Astrocyte of the cerebellum (primary cell): ENCODE measurements at regions not wholly inside any gene's neighbourhood (a gene's known extent, or its start where the extent isn't known, plus 50 kb on each side); places are given as distances from the start of the nearest gene placed in this dataset.

Source experiments
- DNase-seq: peaks from one replicate; pipeline ENCODE4 v3.0.0-alpha.2; 2011; ENCODE audit warnings: low read depth
- H3K4me3 ChIP-seq: 2 replicates; pipeline ENCODE4 v1.5.1; 2011; ENCODE audit warnings: mild to moderate bottlenecking, low read depth, low read length, moderate library complexity
- CTCF ChIP-seq: IDR thresholded peaks from 2 replicates; pipeline ENCODE4 v1.5.1; 2012; ENCODE audit warnings: low read length, low read depth, moderate library complexity, mild to moderate bottlenecking; ENCODE audit errors: missing control alignments
- in situ Hi-C: cut with HindIII; loops from 2 replicates; pipeline ENCODE4 v1.10.0; 2017; ENCODE audit warnings: low sequenced_read_pairs

- in situ Hi-C loops = no loop called here
- no peak for DNase-seq
- no peak for TF ChIP-seq CTCF
- H3K4me3 ChIP-seq = no peak overlapping the region
Measured at GRCh38 chr2:9693196-9693491, 62.3 kb upstream of the YWHAQ start.

DNA sequence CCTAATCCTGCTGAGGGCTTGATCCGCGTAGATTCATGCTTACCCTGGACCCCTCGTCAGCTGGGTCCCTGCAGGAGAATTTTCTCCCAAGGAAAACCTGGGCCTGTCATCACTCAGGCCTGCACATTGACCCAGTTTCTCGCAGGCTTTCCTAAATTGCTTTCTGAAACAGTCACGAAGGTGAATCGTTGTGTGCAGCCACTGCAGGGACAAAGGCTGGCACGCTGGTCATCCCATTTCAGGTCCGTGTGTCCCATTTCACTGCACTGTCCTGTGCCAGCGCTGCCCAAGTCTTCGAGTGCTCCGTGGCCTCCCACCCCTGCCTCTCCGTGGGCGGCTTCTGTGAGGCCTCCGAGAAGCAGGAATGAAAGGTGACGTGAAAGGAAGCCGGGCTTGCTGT lies 62.8 kb upstream of the YWHAQ start:
- H3K4me3 ChIP-seq = no peak overlapping the region
- in situ Hi-C loops = no loop called here
- TF ChIP-seq CTCF = no peak
- no peak for DNase-seq

GRCh38 chr2:9694661-9695234 lies 64.0 kb upstream of the YWHAQ start:
- no peak for DNase-seq
- no peak for TF ChIP-seq CTCF
- H3K4me3 ChIP-seq = no peak overlapping the region
- in situ Hi-C loops = loop anchor here (5.0 kb wide), 1 partner anchor 68 kb away; no protein-coding TSS in a partner anchor

DNA sequence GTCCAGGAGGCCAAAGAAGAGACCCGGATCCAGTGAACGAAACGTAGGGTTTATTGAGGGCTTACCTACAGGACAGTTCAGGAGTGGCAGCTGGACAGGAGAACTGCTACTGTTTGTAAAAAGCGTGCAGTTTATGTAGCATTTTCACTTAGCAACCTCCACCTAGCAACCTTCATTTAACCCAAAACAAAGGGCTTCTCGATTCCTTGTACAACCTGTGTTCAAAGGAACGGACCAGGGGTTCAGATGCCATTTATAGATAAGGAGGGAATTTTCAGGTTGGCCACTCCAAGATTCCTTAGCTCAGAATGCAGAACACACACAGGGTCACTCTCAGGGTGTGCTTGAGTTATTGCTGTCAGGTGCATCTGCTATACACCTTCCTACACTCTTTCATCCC lies 65.1 kb upstream of the YWHAQ start:
- no peak for TF ChIP-seq CTCF
- in situ Hi-C loops = loop anchor here (5.0 kb wide), 1 partner anchor 66 kb away; no protein-coding TSS in a partner anchor
- no peak for DNase-seq
- H3K4me3 ChIP-seq = no peak overlapping the region

DNA sequence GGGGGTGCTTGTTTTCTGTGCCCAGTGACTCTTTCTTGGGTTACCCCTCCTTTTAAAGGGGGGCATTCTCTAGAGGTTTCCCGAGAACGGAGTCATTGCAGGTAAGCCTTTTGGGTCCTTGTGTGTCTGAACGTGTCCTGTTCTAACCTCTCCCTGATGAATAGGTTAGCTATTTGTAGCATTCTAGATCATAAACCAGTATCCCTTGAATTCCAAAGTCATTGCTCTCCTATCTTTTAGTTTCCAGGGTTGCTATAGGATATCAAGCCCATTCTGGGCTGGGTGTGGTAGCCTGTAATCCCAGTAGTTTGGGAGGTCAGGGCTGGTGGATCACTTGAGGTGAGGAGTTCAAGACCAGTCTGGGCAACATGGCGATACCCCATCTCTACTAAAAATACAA lies 65.9 kb upstream of the YWHAQ start:
- in situ Hi-C loops = loop anchor here (5.0 kb wide), 1 partner anchor 66 kb away; no protein-coding TSS in a partner anchor
- H3K4me3 ChIP-seq = no peak overlapping the region
- no peak for TF ChIP-seq CTCF
- DNase-seq = no peak

GRCh38 chr2:9697909-9698308 lies 67.1 kb upstream of the YWHAQ start:
- no peak overlapping the region for H3K4me3 ChIP-seq
- in situ Hi-C loops = loop anchor here (5.0 kb wide), 1 partner anchor 64 kb away; no protein-coding TSS in a partner anchor
- TF ChIP-seq CTCF = no peak
- no peak for DNase-seq
